22Rv1 (cell line): ENCODE measurements at regions not wholly inside any gene's neighbourhood (a gene's known extent, or its start where the extent isn't known, plus 50 kb on each side); places are given as distances from the start of the nearest gene placed in this dataset.

Source experiments
- H3K27ac ChIP-seq: fragments of 450-650 bp; 2 replicates; pipeline ENCODE4 v1.5.1; 2017
- CTCF ChIP-seq: fragments of 450-650 bp; IDR thresholded peaks from 2 replicates; pipeline ENCODE4 v1.5.1; 2017; ENCODE audit warnings: mild to moderate bottlenecking
- ZFX ChIP-seq: fragments of 450-650 bp; IDR thresholded peaks from 2 replicates; pipeline ENCODE4 v1.6.1; 2017; ENCODE audit warnings: antibody characterized with exemption, borderline replicate concordance

- no peak for TF ChIP-seq CTCF
- no peak for TF ChIP-seq ZFX
Observed at GRCh38 chrX:39603230-39603629, 494.5 kb downstream of the BCOR start.

GRCh38 chrX:39605183-39605582 is 492.6 kb downstream of the BCOR start:
- H3K27ac ChIP-seq, result no peak overlapping the region
- TF ChIP-seq ZFX, result no peak
- no peak for TF ChIP-seq CTCF

More at GRCh38 chrX:39603230-39603629, 494.5 kb downstream of the BCOR start:
- no peak overlapping the region for H3K27ac ChIP-seq

- no peak for TF ChIP-seq ZFX
- no peak for TF ChIP-seq CTCF
- H3K27ac ChIP-seq, result no peak overlapping the region
Observed at GRCh38 chrX:39605866-39606265, 491.9 kb downstream of the BCOR start.

GRCh38 chrX:39609941-39610340 is 487.8 kb downstream of the BCOR start:
- H3K27ac ChIP-seq, result no peak overlapping the region
- TF ChIP-seq ZFX (no peak), CTCF (no peak)

GRCh38 chrX:39611468-39611867 is 486.3 kb downstream of the BCOR start:
- no peak overlapping the region for H3K27ac ChIP-seq
- TF ChIP-seq CTCF (no peak), ZFX (no peak)

- no peak overlapping the region for H3K27ac ChIP-seq
- TF ChIP-seq CTCF (no peak), ZFX (no peak)
Observed at GRCh38 chrX:39613482-39613995, 484.2 kb downstream of the BCOR start.

GRCh38 chrX:39613997-39614679 is 483.6 kb downstream of the BCOR start:
- no peak overlapping the region for H3K27ac ChIP-seq
- TF ChIP-seq ZFX (no peak), CTCF (no peak)
